ENCODE measurements at regions not wholly inside any gene's neighbourhood (a gene's known extent, or its start where the extent isn't known, plus 50 kb on each side); places are given as distances from the start of the nearest gene placed in this dataset.

GRCh38 chr5:17761326-17761725 lies 127.1 kb downstream of the TAF11L14 start:
- Histone ChIP-seq H4K20me1 (replicated peaks in 1 of 2; ENCODE audit: control insufficient read depth in 1 of 2, insufficient read depth in 2 of 2, low read length in 2 of 2) (no peaks in the 10 kb centered on the region), H3K4me2 (ENCODE audit: insufficient read depth in 1 of 2, low read depth in 2 of 2, low read length in 2 of 2) (no peak overlapping the region), H4K5ac (ENCODE audit: insufficient read length, low read depth, low read length) (no peak overlapping the region), H3K27me3 (replicated peaks in 1 of 4; ENCODE audit: control insufficient read depth in 3 of 4, extremely low read depth in 1 of 4, insufficient read depth in 3 of 4, low read length in 3 of 4) (no peaks in the 10 kb centered on the region), H3K79me1 (ENCODE audit: low read depth, low read length) (no peaks in the 10 kb centered on the region), H3K4me3 (ENCODE audit: extremely low read depth in 1 of 4, insufficient read depth in 2 of 4, low read depth in 3 of 4, low read length in 4 of 4) (no peak overlapping the region), H2BK120ac (replicated peaks; ENCODE audit: low read depth, low read length) (no peak overlapping the region), H4K91ac (replicated peaks; ENCODE audit: insufficient read length, low read length) (no peak overlapping the region), H3K36me3 (ENCODE audit: control insufficient read depth in 2 of 4, insufficient read depth in 4 of 4, low read length in 3 of 4) (no peaks in the 10 kb centered on the region), H3K9me3 (ENCODE audit: insufficient read depth in 2 of 2, low read depth in 1 of 2, low read length in 1 of 2) (peaks cover 0 to 5% of the 10 kb centered on the region in 2 experiments; a peak in 1 of 4 replicates), H2BK12ac (ENCODE audit: low read depth, low read length) (no peak overlapping the region), H2BK20ac (ENCODE audit: low read length) (no peak overlapping the region), H3K23me2 (ENCODE audit: low read depth, low read length) (no peaks in the 10 kb centered on the region), H3K27ac (ENCODE audit: low read depth, low read length) (no peak overlapping the region), H3K4ac (replicated peaks; ENCODE audit: insufficient read length, low read depth, low read length) (no peak overlapping the region), H2BK15ac (ENCODE audit: low read length) (no peak overlapping the region), H3K14ac (ENCODE audit: insufficient read length) (no peak overlapping the region), H2BK5ac (ENCODE audit: low read depth, low read length) (no peak overlapping the region), H3K9ac (replicated peaks in 1 of 4; ENCODE audit: extremely low read depth in 1 of 4, low read depth in 3 of 4, low read length in 3 of 4) (no peak overlapping the region), H2AFZ (ENCODE audit: low read length) (no peak overlapping the region), H3K23ac (ENCODE audit: insufficient read length) (no peak overlapping the region), H3K4me1 (replicated peaks in 1 of 4; ENCODE audit: control insufficient read depth in 3 of 4, insufficient read depth in 4 of 4, low read length in 3 of 4) (no peaks in the 10 kb centered on the region), H2AK5ac (ENCODE audit: low read depth, low read length) (no peak overlapping the region), H3K18ac (ENCODE audit: extremely low read depth, low read length) (no peak overlapping the region), H3K79me2 (ENCODE audit: control insufficient read depth in 1 of 2, insufficient read depth in 2 of 2, low read length in 2 of 2) (no peaks in the 10 kb centered on the region), H4K8ac (ENCODE audit: extremely low read depth, insufficient read depth, low read length) (no peak overlapping the region), H3K56ac (replicated peaks; ENCODE audit: insufficient read length, low read depth, low read length) (no peak overlapping the region)
- FAIRE-seq, result no peak
- CTCF ChIA-PET (ENCODE audit: partially characterized antibody), result no interaction called here
- POLR2A ChIA-PET (ENCODE audit: partially characterized antibody), result no interaction called here
- no peak for DNase-seq (ENCODE audit: low read depth in 1 of 2, low spot score in 2 of 2)
- 73% methylated on average over 4 of the region's 4 CpGs; no CpG with 5 or more reads in 1 of the 2 experiments for WGBS, 2 experiments (ENCODE audit: extremely low coverage in 1 of 2, insufficient coverage in 1 of 2, insufficient read length in 1 of 2, insufficient replicate concordance in 2 of 2, low coverage in 1 of 2, low lambda C conversion rate in 2 of 2, missing lambda C conversion rate in 1 of 2)
- TF ChIP-seq SP1 (IDR thresholded peaks at IDR 0.05; ENCODE audit: low read depth, low read length) (no peak), TBP (IDR thresholded peaks at IDR 0.05; ENCODE audit: low read depth, low read length) (no peak), RBBP5 (IDR thresholded peaks at IDR 0.05; ENCODE audit: borderline replicate concordance, low read depth, low read length) (no peak), CTBP2 (IDR thresholded peaks at IDR 0.05; ENCODE audit: borderline replicate concordance, insufficient read depth, insufficient read length, low read length) (no peak)

Measured in H1 (cell line).